ENCODE measurements at regions not wholly inside any gene's neighbourhood (a gene's known extent, or its start where the extent isn't known, plus 50 kb on each side); places are given as distances from the start of the nearest gene placed in this dataset.

GRCh38 chr2:177000715-177001072 lies 211.9 kb upstream of the HNRNPA3 start:
- TF ChIP-seq CTCF (IDR thresholded peaks at IDR 0.05) (no peak), ATF2 (CRISPR knock-in tag; IDR thresholded peaks at IDR 0.05; ENCODE audit: borderline replicate concordance, low read depth) (no peak), ESRRA (CRISPR knock-in tag; IDR thresholded peaks at IDR 0.05; ENCODE audit: borderline replicate concordance) (no peak), USF2 (CRISPR knock-in tag; IDR thresholded peaks at IDR 0.05) (no peak), MLX (CRISPR knock-in tag; IDR thresholded peaks at IDR 0.05) (no peak), PRDM15 (CRISPR knock-in tag; IDR thresholded peaks at IDR 0.05) (no peak), CREB1 (CRISPR knock-in tag; IDR thresholded peaks at IDR 0.05) (no peak), JUN (CRISPR knock-in tag; IDR thresholded peaks at IDR 0.05) (no peak), NR3C1 (CRISPR knock-in tag; conservative IDR thresholded peaks at IDR 0.05; ENCODE audit: low read depth) (no peak), MAX (CRISPR knock-in tag; IDR thresholded peaks at IDR 0.05) (no peak), ZNF671 (CRISPR knock-in tag; IDR thresholded peaks at IDR 0.05) (no peak), KAT7 (CRISPR knock-in tag; IDR thresholded peaks at IDR 0.05; ENCODE audit: borderline replicate concordance) (no peak), ETV6 (CRISPR knock-in tag; IDR thresholded peaks at IDR 0.05) (no peak), SMAD3 (CRISPR knock-in tag; IDR thresholded peaks at IDR 0.05; ENCODE audit: borderline replicate concordance) (no peak)

All from WTC11 (cell line).